ENCODE measurements at regions not wholly inside any gene's neighbourhood (a gene's known extent, or its start where the extent isn't known, plus 50 kb on each side); places are given as distances from the start of the nearest gene placed in this dataset.
"Not testable (repeated sequence)": the region's sequence is repeated elsewhere in the genome, so short reads cannot be mapped to it uniquely, and the experiment has no call there.

DNA sequence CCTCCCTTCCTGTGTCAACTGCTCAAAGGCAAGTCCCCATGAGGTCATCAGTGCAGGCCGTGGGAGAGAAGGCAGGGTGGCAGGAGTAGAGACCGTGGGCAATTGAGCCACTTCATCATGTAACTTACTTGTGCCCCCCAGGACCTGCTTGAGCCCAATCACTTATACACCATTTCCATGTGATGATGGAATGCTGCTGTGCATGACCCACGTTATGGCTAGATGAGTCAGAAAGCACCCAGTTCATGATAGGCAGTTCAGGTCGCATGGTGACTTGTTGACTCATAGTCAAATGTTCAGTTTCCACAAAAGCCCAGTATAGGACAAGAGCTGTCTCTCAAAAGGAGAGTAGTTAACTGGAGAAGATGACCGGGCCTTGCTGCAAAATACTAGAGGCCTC lies 76.4 kb upstream of the XKR3 start:
- TF ChIP-seq, protein P1, sequence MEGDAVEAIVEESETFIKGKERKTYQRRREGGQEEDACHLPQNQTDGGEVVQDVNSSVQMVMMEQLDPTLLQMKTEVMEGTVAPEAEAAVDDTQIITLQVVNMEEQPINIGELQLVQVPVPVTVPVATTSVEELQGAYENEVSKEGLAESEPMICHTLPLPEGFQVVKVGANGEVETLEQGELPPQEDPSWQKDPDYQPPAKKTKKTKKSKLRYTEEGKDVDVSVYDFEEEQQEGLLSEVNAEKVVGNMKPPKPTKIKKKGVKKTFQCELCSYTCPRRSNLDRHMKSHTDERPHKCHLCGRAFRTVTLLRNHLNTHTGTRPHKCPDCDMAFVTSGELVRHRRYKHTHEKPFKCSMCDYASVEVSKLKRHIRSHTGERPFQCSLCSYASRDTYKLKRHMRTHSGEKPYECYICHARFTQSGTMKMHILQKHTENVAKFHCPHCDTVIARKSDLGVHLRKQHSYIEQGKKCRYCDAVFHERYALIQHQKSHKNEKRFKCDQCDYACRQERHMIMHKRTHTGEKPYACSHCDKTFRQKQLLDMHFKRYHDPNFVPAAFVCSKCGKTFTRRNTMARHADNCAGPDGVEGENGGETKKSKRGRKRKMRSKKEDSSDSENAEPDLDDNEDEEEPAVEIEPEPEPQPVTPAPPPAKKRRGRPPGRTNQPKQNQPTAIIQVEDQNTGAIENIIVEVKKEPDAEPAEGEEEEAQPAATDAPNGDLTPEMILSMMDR (IDR thresholded peaks at IDR 0.05) = not testable (repeated sequence)
- TF ChIP-seq POLR2A (IDR thresholded peaks at IDR 0.05) = not testable (repeated sequence)
